ENCODE measurements at regions not wholly inside any gene's neighbourhood (a gene's known extent, or its start where the extent isn't known, plus 50 kb on each side); places are given as distances from the start of the nearest gene placed in this dataset.

- no peak for TF ChIP-seq CTCF (IDR thresholded peaks at IDR 0.05; ENCODE audit: borderline replicate concordance, insufficient read depth, low read depth, low read length)
- no peak overlapping the region for H3K4me3 ChIP-seq (ENCODE audit: low read depth, low read length)
These were observed 260.6 kb upstream of the MAGI2 start for GRCh38 chr7:79714081-79714480.

GRCh38 chr7:79713276-79713675 lies 259.8 kb upstream of the MAGI2 start:
- no peak for TF ChIP-seq CTCF (IDR thresholded peaks at IDR 0.05; ENCODE audit: borderline replicate concordance, insufficient read depth, low read depth, low read length)
- no peak overlapping the region for H3K4me3 ChIP-seq (ENCODE audit: low read depth, low read length)

- H3K4me3 ChIP-seq (ENCODE audit: low read depth, low read length): no peak overlapping the region
- TF ChIP-seq CTCF (IDR thresholded peaks at IDR 0.05; ENCODE audit: borderline replicate concordance, insufficient read depth, low read depth, low read length): no peak
These were observed 258.2 kb upstream of the MAGI2 start for GRCh38 chr7:79711660-79712059.

- H3K4me3 ChIP-seq (ENCODE audit: low read depth, low read length): no peak overlapping the region
- TF ChIP-seq CTCF (IDR thresholded peaks at IDR 0.05; ENCODE audit: borderline replicate concordance, insufficient read depth, low read depth, low read length): no peak
These were observed 256.3 kb upstream of the MAGI2 start for GRCh38 chr7:79709574-79710409.

GRCh38 chr7:79702116-79702515 lies 248.6 kb upstream of the MAGI2 start:
- TF ChIP-seq CTCF (IDR thresholded peaks at IDR 0.05; ENCODE audit: borderline replicate concordance, insufficient read depth, low read depth, low read length): no peak
- H3K4me3 ChIP-seq (ENCODE audit: low read depth, low read length): no peak overlapping the region

- no peak for TF ChIP-seq CTCF (IDR thresholded peaks at IDR 0.05; ENCODE audit: borderline replicate concordance, insufficient read depth, low read depth, low read length)
- H3K4me3 ChIP-seq (ENCODE audit: low read depth, low read length): no peak overlapping the region
These were observed 238.5 kb upstream of the MAGI2 start for GRCh38 chr7:79692015-79692414.

- H3K4me3 ChIP-seq (ENCODE audit: low read depth, low read length): no peak overlapping the region
- no peak for TF ChIP-seq CTCF (IDR thresholded peaks at IDR 0.05; ENCODE audit: borderline replicate concordance, insufficient read depth, low read depth, low read length)
These were observed 237.6 kb upstream of the MAGI2 start for GRCh38 chr7:79691074-79691473.
